ENCODE measurements at regions not wholly inside any gene's neighbourhood (a gene's known extent, or its start where the extent isn't known, plus 50 kb on each side); places are given as distances from the start of the nearest gene placed in this dataset.

- TF ChIP-seq CTCF (conservative IDR thresholded peaks at IDR 0.05; ENCODE audit: control insufficient read depth, insufficient read depth, low read depth, low read length), result no peak
- peak; percentile 50 for DNase-seq (ENCODE audit: low read depth)
- no peak overlapping the region for H3K4me3 ChIP-seq (ENCODE audit: control insufficient read depth, low read depth, low read length)
These were observed 199.2 kb downstream of the MAFB start for GRCh38 chr20:40489886-40490285.

- peak; percentile 37 for DNase-seq (ENCODE audit: low read depth)
- no peak overlapping the region for H3K4me3 ChIP-seq (ENCODE audit: control insufficient read depth, low read depth, low read length)
- TF ChIP-seq CTCF (conservative IDR thresholded peaks at IDR 0.05; ENCODE audit: control insufficient read depth, insufficient read depth, low read depth, low read length), result no peak
These were observed 200.6 kb downstream of the MAFB start for GRCh38 chr20:40488401-40488800.

GRCh38 chr20:40486297-40486696 is 202.7 kb downstream of the MAFB start:
- no peak overlapping the region for H3K4me3 ChIP-seq (ENCODE audit: control insufficient read depth, low read depth, low read length)
- no peak for TF ChIP-seq CTCF (conservative IDR thresholded peaks at IDR 0.05; ENCODE audit: control insufficient read depth, insufficient read depth, low read depth, low read length)
- DNase-seq (ENCODE audit: low read depth), result no peak

GRCh38 chr20:40481743-40482458 is 207.1 kb downstream of the MAFB start:
- TF ChIP-seq CTCF (conservative IDR thresholded peaks at IDR 0.05; ENCODE audit: control insufficient read depth, insufficient read depth, low read depth, low read length), result no peak
- H3K4me3 ChIP-seq (ENCODE audit: control insufficient read depth, low read depth, low read length), result no peak overlapping the region
- peak; percentile 26 for DNase-seq (ENCODE audit: low read depth)

GRCh38 chr20:40481337-40481736 is 207.7 kb downstream of the MAFB start:
- no peak overlapping the region for H3K4me3 ChIP-seq (ENCODE audit: control insufficient read depth, low read depth, low read length)
- no peak for TF ChIP-seq CTCF (conservative IDR thresholded peaks at IDR 0.05; ENCODE audit: control insufficient read depth, insufficient read depth, low read depth, low read length)
- DNase-seq (ENCODE audit: low read depth), result peak; percentile 45

GRCh38 chr20:40477805-40478204 is 211.2 kb downstream of the MAFB start:
- TF ChIP-seq CTCF (conservative IDR thresholded peaks at IDR 0.05; ENCODE audit: control insufficient read depth, insufficient read depth, low read depth, low read length), result no peak
- H3K4me3 ChIP-seq (ENCODE audit: control insufficient read depth, low read depth, low read length), result no peak overlapping the region
- DNase-seq (ENCODE audit: low read depth), result peak; percentile 88
